ENCODE measurements at regions not wholly inside any gene's neighbourhood (a gene's known extent, or its start where the extent isn't known, plus 50 kb on each side); places are given as distances from the start of the nearest gene placed in this dataset.
"Not testable (repeated sequence)": the region's sequence is repeated elsewhere in the genome, so short reads cannot be mapped to it uniquely, and the experiment has no call there.

DNA sequence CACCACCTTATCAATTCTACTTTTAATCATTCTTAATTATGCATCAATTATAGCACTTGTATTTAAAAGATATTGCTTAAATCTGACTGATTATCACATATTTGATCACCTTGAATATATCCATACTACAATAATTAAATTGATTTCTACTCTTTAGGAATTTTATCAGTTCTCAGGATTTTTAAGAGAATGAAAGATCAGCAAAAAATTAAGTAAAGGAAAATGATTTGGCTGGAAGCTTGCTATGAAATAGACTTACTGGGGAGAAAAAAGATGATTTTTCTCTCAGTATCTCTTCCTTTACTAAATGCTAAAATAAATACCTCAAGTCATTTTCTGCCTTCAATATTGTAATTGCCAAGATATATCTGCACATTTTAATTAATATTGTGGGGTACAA, 848.6 kb downstream of the LTN1 start:
- DNase-seq (ENCODE audit: extremely low spot score, insufficient read length, low read depth): no peak
- no peak for FAIRE-seq

DNA sequence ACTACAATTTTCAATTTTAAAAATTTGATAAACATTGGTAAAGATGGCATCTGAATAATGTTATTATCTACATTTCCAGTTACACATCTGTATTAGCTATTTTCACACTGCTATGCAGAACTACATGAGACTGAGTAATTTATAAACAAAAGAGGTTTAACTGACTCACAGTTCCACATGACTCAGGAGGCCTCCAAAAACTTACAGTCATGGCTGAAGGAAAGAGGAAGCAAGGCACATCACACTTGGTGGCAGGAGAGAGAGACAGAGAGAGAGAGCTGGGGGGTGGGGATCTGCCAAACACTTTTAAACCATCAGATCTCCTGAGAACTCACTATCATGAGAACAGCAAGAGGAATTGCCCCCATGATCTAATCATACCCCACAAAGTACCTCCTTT, 850.0 kb downstream of the LTN1 start:
- no peak for FAIRE-seq
- DNase-seq (ENCODE audit: extremely low spot score, insufficient read length, low read depth): no peak

- DNase-seq (ENCODE audit: extremely low spot score, insufficient read length, low read depth): no peak
- FAIRE-seq: no peak
Observed at GRCh38 chr21:28138272-28138671, 854.4 kb downstream of the LTN1 start.

GRCh38 chr21:28136656-28137255, 855.9 kb downstream of the LTN1 start:
- no peak for FAIRE-seq

GRCh38 chr21:28135646-28136045, 857.0 kb downstream of the LTN1 start:
- FAIRE-seq: no peak
- DNase-seq (ENCODE audit: extremely low spot score, insufficient read length, low read depth): no peak

More at GRCh38 chr21:28136656-28137255, 855.9 kb downstream of the LTN1 start:
- DNase-seq (ENCODE audit: extremely low spot score, insufficient read length, low read depth): no peak

DNA sequence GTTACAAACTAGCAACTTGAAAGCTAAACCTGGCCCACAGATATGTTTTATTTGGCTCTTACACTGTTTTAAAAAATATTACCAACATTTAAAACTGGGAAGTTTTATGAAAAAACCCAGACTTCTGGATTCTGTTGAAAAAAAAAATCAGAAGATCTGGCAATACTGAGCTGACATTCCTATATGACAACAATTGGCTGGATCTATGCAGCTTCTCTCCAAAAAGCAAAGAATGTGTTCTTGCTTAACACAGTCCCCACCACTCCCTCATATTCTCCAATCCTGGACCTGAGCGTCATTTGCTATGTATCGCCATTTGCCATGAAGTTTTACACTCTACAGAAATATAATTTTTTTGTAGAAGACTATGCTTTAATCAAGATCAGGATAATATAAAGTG, 859.6 kb downstream of the LTN1 start:
- DNase-seq (ENCODE audit: extremely low spot score, insufficient read length, low read depth) (no peak), FAIRE-seq (no peak)

DNA sequence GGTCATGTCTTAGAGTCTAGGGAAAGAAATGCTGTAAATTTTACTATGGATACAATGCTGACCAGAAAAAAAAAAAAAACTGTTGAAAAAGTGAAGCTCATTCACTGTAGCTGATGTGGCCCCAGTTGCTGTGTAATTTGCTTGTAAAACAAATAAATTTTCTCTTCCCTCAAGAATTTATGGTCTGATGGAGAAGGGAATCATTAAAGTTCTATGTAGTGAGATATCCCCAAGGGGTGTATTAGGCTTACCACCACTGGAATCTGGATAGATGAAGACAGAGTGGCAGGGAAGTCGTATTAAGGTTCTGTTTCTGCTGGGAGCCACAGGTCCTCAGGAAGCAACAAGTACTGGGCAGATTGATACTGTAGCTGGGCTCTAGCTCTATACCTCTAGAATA, 860.0 kb downstream of the LTN1 start:
- FAIRE-seq: no peak

GRCh38 chr21:28127175-28127785, 865.4 kb downstream of the LTN1 start:
- DNase-seq (ENCODE audit: extremely low spot score, insufficient read length, low read depth): no peak
- no peak for FAIRE-seq

More for the DNA sequence above, 860.0 kb downstream of the LTN1 start:
- no peak for DNase-seq (ENCODE audit: extremely low spot score, insufficient read length, low read depth)

GRCh38 chr21:28126521-28127174, 866.0 kb downstream of the LTN1 start:
- FAIRE-seq: no peak
- DNase-seq (ENCODE audit: extremely low spot score, insufficient read length, low read depth): no peak

DNA sequence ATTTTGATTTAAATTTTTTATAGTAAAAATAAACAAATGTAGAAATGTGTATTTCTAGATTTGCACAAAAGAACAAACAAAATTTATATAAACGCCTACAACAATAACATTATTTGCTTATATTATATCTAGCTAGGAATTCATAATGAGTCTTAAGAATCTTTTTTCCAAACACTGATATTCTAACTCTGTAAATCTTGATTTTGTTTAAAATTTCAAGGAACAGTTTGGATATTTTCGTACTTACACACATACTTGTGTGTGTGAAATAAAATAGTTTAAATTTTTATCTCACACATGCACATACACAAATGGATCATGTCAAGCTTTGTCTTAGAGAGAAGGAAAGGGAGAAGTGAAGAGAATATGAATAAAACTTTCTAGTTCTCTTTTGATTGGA, 868.1 kb downstream of the LTN1 start:
- DNase-seq (ENCODE audit: extremely low spot score, insufficient read length, low read depth) (no peak), FAIRE-seq (no peak)

DNA sequence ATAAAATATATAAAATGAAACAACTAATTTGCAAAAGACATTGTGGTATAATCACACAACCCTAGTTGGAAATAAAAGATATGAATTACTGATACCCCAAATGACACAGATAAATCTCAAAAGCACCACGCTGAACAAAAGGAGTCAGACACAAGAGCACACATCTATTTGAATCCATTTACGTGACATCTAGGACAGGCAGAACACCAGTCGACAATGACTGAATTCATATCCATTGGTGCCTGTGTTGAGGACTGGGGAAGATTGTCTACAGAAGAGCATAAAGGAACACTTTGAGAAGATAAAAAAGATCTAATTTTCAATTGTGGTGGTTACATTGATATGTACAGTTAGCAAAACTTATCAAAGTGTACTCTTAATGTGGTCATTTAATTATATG, 874.1 kb downstream of the LTN1 start:
- no peak for FAIRE-seq

GRCh38 chr21:28114986-28115385, 877.7 kb downstream of the LTN1 start:
- FAIRE-seq; DNase-seq (ENCODE audit: extremely low spot score, insufficient read length, low read depth): not testable (repeated sequence)

More for the DNA sequence above, 874.1 kb downstream of the LTN1 start:
- DNase-seq (ENCODE audit: extremely low spot score, insufficient read length, low read depth): no peak

DNA sequence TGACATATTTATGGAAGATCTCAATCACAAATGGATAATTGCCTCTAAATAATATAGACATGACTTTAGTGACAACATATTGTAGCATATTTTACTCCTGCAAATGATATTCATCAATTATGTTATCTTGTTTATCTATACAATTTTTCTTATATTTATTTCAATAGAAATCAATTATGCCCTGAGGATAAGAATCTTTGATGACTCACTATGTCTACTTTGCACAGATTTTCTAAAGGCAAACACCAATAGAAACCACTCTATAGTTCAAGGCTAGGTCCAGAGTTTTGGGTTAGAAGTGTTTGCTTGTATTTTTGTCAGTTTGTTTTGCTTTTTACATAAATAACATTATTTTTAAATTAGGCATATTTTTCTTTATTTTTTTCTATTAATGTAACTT, 879.0 kb downstream of the LTN1 start:
- FAIRE-seq (no peak), DNase-seq (ENCODE audit: extremely low spot score, insufficient read length, low read depth) (no peak)

GRCh38 chr21:28112511-28112910, 880.2 kb downstream of the LTN1 start:
- FAIRE-seq (no peak), DNase-seq (ENCODE audit: extremely low spot score, insufficient read length, low read depth) (no peak)

GRCh38 chr21:28111151-28111619, 881.5 kb downstream of the LTN1 start:
- DNase-seq (ENCODE audit: extremely low spot score, insufficient read length, low read depth) (no peak), FAIRE-seq (no peak)

DNA sequence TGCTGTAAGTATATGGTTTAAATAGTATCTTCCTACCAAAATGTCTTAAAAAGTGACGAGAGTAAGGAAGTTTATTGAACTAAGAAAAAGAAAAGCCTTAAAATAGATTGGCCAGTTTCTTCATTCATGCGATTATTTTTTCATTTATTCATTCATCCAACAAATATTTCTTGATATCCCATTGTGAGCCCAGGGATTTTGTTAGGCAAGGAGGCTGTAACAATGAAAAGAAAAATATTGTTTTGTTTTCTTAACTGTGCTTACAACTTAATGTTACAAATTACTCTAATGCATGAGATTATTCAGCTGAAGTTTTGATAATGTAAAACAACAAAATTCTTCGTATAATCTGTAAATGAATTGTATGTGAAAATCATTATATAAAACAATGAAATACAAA, 882.0 kb downstream of the LTN1 start:
- no peak for DNase-seq (ENCODE audit: extremely low spot score, insufficient read length, low read depth)
- no peak for FAIRE-seq

DNA sequence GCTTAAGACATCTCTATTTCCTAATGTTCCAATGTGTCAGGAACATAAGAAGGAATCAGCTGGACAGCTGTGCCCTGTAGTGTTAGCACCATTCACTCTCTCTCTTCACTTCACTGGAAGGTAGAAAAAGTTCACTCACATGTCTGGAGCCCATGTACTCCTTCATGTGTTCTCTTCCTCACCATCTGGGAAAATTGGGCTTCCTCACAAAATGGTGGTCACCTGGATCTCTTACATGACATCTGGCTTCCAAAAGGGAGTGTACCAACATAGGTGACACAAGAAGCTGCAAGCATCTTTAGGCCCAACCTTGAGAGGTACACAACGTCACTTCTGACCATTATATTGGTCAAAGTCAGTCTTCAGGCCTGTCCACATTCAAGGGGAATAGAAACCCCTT, 882.6 kb downstream of the LTN1 start:
- FAIRE-seq (no peak), DNase-seq (ENCODE audit: extremely low spot score, insufficient read length, low read depth) (no peak)

GRCh38 chr21:28106370-28106890, 886.2 kb downstream of the LTN1 start:
- no peak for FAIRE-seq
- DNase-seq (ENCODE audit: extremely low spot score, insufficient read length, low read depth): no peak

DNA sequence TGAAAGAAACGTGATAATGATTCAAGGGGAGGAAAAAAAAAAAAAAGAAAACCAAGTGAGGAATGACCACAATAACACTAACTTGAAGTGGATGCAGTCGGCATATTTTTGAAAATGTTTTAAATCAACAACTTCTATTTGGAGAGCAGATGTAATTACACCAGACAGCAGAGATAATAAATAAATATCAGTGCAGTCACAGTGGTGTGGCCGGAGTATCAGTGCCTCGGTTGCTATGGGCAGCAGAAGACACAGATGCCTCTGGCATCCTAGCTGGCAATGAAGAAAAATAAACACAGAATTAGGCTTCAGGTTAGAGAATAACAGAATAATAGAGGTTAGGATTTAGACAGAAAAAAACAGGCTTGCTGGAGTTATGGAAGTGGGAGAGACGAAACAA, 888.3 kb downstream of the LTN1 start:
- no peak for FAIRE-seq
- DNase-seq (ENCODE audit: extremely low spot score, insufficient read length, low read depth): no peak

DNA sequence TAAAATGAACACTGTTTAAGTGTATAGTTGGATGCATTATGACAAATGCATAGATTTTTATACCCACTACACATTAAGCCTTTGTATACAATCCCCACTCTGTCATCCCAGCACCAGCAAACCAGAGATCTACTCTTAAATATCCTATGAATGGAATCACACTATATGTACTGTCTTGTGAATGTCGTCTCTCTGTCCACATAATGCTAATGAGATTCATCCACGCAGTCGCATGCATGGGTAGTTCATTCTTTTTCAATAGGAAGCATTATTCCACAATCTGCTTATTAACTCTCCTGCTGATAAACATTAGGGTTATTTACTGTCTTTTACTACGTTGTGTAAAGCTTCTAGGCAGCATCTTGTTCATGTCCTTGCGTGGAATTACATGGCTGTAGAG, 892.3 kb downstream of the LTN1 start:
- FAIRE-seq (no peak), DNase-seq (ENCODE audit: extremely low spot score, insufficient read length, low read depth) (no peak)

DNA sequence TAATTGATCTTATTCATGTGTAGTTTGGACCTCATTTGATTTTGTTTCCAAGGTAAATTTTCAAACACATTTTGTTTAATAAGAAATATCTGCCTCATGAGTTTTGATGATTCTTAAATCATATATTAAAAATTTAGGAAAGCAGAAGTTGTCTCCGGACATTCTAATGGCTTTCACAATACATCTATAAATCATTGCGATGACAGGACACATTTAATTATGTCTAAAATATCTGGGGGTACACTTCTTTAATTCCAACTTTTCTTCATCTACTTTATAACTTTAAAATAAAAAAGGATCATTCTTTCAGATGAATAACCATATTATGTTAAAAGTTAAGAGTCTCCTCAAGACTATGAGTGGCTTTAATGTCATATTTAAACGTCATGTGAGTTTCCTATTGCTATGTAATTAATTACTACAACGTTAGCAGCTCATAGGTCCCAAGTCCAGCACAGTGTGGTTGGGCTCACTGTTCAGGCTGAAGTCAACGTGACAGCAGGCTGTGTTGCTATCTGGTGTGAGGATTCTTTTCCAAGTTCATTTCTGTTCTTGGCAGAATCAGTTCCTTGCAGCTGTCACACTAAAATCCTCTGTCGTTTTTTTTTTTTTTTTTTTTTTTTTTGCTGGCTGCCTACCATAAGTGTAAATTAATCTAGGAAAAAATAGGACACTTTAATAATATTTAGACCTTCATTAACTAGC, 893.5 kb downstream of the LTN1 start:
- no peak for DNase-seq (ENCODE audit: extremely low spot score, insufficient read length, low read depth)
- FAIRE-seq: no peak

Measured in GM18507 (cell line).